HG03439 (cell line): ENCODE measurements at regions not wholly inside any gene's neighbourhood (a gene's known extent, or its start where the extent isn't known, plus 50 kb on each side); places are given as distances from the start of the nearest gene placed in this dataset.

Experiments used
- ATAC-seq: cut with Tn5 transposase; IDR thresholded peaks from one replicate; pipeline ENCODE4 v1.9.1; 2021; ENCODE audit warnings: mild to moderate bottlenecking, moderate library complexity; ENCODE audit not compliant: unreplicated experiment

- no peak for ATAC-seq
These were observed 1019.4 kb upstream of the CDH2 start for GRCh38 chr18:29196307-29196706.

GRCh38 chr18:29191263-29191662, 1014.3 kb upstream of the CDH2 start:
- no peak for ATAC-seq

DNA sequence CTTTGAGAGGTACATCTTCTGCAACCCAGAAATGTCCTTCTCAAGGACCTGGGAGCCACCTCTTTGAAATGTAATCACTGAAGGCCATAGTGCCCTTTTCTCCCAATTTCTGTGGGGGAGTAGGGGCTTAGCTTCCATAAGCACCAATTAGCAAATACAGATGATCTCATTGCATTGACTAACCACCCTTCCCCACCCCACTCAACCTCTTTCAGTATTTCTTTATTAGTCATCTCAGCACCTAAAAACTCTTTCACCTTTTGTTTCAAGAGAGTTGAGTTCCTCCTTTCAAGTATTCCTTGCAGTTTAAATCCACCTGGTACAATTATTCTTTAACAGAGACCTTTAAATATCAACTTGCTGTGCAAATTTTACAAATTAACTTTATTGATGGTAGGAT, 1011.8 kb upstream of the CDH2 start:
- no peak for ATAC-seq

DNA sequence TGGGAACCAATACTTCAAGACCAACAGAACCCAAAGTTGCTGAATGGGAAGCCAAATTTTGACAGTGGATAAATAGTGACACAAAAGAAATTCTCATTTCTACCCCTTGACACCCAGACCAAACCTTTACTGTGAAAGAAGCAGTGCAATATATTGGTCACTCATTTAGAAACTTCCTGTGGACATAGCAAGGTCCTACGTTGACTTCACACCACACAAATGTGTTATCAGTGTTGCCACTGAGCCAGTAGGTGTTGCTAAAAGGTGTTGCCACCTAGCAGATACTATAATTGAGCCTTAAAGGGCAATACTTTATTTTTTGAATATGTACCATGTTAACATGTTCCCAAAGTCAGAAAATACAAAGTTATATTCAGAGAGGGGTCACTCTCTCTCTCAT, 1008.9 kb upstream of the CDH2 start:
- ATAC-seq, result no peak

- ATAC-seq, result no peak
These were observed 1007.7 kb upstream of the CDH2 start for GRCh38 chr18:29184654-29185053.

- no peak for ATAC-seq
These were observed 1004.4 kb upstream of the CDH2 start for GRCh38 chr18:29181151-29181901.

DNA sequence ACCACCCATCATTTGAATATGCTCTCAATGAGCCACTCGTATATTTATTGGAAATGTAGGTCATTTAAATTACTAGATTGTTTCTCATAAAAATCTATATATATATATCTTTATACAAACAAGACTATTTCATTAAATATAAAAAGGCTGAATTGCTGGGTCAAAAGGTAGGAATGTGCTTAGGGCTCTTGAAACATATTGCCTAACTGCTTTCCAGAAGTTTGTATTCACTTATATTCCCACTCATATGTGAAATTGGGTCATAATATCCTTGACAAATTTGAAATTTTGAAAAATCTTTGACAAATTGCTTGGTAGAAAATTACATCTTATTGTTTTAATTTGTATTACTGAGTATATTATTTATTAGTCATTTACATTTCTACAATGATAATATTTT, 999.8 kb upstream of the CDH2 start:
- ATAC-seq, result no peak

GRCh38 chr18:29174891-29175290, 998.0 kb upstream of the CDH2 start:
- no peak for ATAC-seq

- no peak for ATAC-seq
These were observed 995.8 kb upstream of the CDH2 start for GRCh38 chr18:29172756-29173067.

- ATAC-seq, result no peak
These were observed 995.2 kb upstream of the CDH2 start for GRCh38 chr18:29171892-29172755.

DNA sequence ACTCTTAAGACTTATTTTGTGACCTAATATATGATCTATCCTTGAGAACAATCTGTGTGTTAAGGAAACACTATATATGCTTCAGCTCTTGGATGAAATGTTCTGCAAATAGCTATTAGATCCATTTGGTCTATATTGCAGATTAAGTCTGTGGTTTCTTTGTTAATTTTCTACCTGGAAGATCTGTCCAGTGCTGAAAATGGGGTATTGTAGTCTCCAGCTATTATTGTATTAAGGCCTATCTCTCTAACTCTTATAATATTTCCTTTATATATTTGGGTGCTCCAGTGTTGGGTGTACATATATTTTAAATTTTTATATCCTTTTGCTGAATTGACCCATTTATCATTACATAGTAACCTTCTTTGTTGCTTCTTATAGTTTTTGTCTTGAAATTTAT, 992.7 kb upstream of the CDH2 start:
- ATAC-seq, result no peak

DNA sequence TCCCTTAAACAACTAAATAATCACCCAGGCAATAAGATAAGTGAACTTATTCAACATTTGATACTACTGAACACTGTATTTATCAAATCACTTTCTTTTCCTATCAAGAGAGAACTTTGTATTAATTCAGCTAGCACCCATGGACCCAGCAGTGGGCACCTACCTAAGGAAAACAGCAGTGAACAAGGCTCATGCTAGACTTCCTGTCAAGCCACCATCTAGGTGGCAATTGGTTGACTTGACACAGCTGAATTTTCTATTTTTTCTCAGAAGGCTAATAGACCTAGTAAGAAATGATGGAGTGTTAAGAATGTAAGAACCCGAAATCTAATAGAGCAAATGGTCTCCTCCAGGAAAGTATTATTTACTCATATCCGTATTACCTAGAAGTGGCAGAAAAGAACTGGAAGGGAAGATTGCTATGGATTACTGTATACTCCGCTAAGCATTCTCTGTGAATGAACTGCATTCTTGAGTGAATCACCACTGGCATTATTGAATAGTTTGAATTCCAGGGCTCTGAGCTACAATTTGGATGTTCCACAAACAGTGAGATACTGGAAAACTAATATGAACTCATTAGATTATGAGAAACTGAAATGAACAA, 988.2 kb upstream of the CDH2 start:
- no peak for ATAC-seq

GRCh38 chr18:29164020-29164706, 987.2 kb upstream of the CDH2 start:
- no peak for ATAC-seq

- ATAC-seq, result no peak
These were observed 986.7 kb upstream of the CDH2 start for GRCh38 chr18:29163596-29163995.

GRCh38 chr18:29161429-29161828, 984.5 kb upstream of the CDH2 start:
- no peak for ATAC-seq

DNA sequence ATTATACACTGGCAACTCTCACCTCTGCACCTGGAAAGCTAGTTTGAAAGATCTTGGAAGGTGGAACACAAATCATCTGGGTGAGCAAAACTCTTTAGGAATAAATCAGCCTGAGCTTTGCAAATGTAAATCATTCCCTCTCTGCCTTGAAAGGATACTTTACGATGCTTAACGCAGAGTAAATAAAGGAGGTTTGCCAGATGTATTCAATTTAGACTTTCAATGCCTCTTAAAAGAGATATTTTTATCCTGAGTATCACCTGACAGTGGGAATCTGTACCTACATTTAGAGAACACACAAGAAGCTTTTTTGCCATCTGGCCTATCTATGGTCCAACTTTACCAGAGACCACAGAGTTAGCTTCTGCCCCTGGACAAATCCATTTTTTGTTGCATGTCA, 983.2 kb upstream of the CDH2 start:
- no peak for ATAC-seq

DNA sequence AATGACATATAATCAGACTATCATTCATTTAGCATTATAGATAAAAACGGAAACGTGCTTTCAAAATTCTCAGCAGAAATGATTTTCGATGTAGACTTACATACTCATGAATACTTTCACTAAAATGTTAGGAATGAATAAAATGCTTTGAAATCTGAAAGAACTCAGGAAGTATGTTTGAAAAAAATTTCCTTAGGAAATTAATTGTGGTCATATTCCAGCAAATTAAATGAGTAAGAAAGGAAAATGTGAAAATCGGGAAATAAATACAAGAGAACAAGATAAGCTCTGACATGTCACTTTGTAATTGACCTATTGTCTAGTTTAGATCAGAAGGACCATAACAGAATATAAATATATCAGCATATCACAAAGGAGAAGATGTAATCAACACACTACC, 981.0 kb upstream of the CDH2 start:
- ATAC-seq, result no peak

DNA sequence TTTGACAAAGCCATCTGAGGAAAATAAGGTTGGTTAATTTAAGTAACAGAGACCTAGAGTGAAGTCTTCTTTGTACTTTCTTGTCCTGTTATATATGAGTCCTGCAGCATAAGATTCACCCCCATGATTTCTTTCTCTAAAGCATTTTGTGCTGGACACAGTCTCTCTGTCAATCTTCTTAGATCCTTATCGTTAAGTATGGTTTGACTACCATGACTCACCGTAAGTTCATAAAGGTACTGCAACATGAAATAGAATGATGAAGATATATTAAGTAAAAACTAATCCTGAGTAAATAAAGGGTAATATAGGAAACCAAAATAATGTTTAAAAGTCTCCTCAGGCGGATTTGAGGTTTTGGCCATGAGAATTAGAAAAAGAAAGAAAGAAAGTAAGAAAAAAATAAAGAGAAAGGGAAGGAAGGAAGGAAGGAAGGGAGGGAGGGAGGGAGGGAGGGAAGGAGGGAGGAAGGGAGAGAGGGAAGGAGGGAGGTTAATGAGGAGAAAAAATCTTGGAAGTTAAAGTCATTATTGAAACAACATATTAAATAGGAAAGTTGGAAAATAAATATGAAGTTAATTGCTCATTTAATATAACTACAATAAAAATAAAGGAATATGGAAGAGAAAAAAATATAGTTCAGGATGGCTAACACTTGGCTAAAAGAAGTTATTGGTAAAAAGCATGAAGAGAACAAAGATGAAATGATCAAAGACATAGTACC, 980.3 kb upstream of the CDH2 start:
- ATAC-seq, result no peak

DNA sequence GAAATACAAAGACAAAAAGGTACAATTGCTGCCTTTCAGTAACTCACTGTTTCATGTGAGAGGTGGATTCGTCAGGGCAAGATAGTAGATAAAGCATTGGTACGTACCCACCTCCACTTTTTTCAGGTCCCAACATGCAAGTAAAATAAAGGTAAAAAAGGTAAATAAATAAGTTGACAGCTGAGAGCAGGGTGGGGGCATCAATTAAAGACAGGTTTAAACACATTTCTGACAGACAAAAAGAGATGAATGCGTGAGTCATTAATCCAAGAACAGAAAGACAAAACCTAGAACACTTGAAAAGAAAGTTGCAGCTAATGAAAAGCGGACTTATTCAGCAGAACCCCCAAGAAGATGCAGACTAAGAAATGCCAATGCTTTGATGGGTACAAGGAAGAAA, 979.6 kb upstream of the CDH2 start:
- no peak for ATAC-seq

DNA sequence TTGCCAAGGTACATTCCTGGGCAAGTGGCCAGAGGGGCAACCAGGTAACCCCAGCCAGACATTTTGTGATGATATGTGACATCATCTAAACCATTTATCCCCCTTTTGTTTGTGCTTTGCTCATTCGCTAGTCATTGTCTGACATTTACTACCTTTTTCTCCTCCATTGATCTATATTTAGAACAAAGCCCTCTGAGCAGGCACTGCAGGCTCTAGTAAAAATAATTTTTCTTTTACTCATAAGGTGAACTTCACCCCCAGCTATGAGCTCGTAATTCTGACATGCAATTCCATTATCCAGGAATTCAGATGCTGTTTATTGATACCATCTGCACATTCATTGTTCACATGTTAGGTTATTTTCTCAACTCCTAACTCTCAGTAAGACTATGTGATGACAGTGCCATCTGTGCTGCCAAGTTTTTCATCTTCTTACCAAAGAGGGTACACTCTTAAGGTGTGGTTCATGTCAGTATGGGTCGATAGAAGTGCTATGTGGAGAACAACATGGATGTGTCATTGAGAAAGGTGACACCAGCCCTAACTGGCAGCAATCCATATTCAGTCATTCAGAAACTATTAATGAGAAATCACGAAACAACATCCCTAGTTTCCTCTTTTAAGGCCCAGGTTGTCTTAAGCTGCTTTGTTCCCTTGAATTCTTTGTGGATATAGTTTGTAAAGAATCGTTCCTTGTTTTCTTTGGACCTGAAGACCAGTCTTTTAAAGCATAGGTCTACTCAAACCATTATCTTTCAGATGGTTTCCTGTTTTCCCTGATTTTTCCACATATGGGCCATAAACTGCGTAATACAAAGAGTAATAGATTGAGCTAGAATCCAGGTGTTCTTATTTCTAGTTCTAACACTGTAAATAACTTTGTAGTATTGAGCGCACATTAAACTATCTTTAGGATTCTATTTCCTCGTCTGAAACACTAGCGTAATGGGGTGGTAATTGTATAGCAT, 978.1 kb upstream of the CDH2 start:
- no peak for ATAC-seq
